Right cardiac atrium (tissue), 5 donors: ENCODE measurements at regions not wholly inside any gene's neighbourhood (a gene's known extent, or its start where the extent isn't known, plus 50 kb on each side); places are given as distances from the start of the nearest gene placed in this dataset.
"Not testable (repeated sequence)": the region's sequence is repeated elsewhere in the genome, so short reads cannot be mapped to it uniquely, and the experiment has no call there.

Source experiments
- ATAC-seq, 2 donors: fragments of 200-7000 bp; cut with Tn5 transposase; one replicate each; pipeline versions ENCODE4 v1.8.0 to v1.9.1; 2020; ENCODE audit warnings: moderate library complexity in 2 of 2, mild to moderate bottlenecking in 1 of 2
- DNase-seq, 3 donors: peaks; one replicate each; pipeline ENCODE4 v3.0.0-alpha.2; 2020
- H3K27ac ChIP-seq: one replicate; pipeline ENCODE4 v1.5.1; 2013; ENCODE audit warnings: mild to moderate bottlenecking, low read length, control low read depth, moderate library complexity
- H3K27me3 ChIP-seq: one replicate; pipeline ENCODE4 v1.6.1; 2013; ENCODE audit not compliant: control insufficient read depth, insufficient read depth
- H3K4me1 ChIP-seq: one replicate; pipeline ENCODE4 v1.6.1; 2013; ENCODE audit warnings: low read length; ENCODE audit not compliant: control insufficient read depth, insufficient read depth
- H3K4me3 ChIP-seq: one replicate; pipeline ENCODE4 v1.5.1; 2013; ENCODE audit warnings: low read length, control low read depth
- H3K9me3 ChIP-seq: one replicate; pipeline ENCODE4 v1.6.1; 2013; ENCODE audit warnings: low read length; ENCODE audit not compliant: control insufficient read depth
- WGBS: extraction: QIAGEN DNeasy Blood & Tissue Kit; methylation state at CpG from one replicate; pipeline ENCODE4 v1.1.7; 2013; 5-methylcytosine and 5-hydroxymethylcytosine counted together
- intact Hi-C, 4 donors: fragments of 100-400 bp; cut with DNase I; formaldehyde crosslinking; loops; one replicate each; pipeline versions ENCODE4 v1.11.0 to v1.14.0; 2022 to 2023
- donor health status: healthy with polysubstance abuse.
- donor health status: DM: no; HTN: yes; CAD: no.
- donor health status: DM: no; HTN: no; CAD: no.
- donor health status: DM: no; HTN: yes; CAD: no; lungs with severe emphysema.
- donor health status: DM: yes; HTN: yes; CAD: no.

GRCh38 chr15:53022788-53023187 is 232.7 kb upstream of the ONECUT1 start:
- intact Hi-C loops, result loop anchor here in 1 of 4 donors (10.0 kb wide), 1 partner anchor 58 kb away; no protein-coding TSS in a partner anchor
- no peak overlapping the region for H3K4me3 ChIP-seq
- DNase-seq (no peak), ATAC-seq (no peak)
- no peaks in the 10 kb centered on the region for H3K9me3 ChIP-seq
- H3K4me1 ChIP-seq, result no peaks in the 10 kb centered on the region
- 62% methylated on average over 4 of the region's 4 CpGs for WGBS
- H3K27me3 ChIP-seq, result no peaks in the 10 kb centered on the region
- no peak overlapping the region for H3K27ac ChIP-seq

DNA sequence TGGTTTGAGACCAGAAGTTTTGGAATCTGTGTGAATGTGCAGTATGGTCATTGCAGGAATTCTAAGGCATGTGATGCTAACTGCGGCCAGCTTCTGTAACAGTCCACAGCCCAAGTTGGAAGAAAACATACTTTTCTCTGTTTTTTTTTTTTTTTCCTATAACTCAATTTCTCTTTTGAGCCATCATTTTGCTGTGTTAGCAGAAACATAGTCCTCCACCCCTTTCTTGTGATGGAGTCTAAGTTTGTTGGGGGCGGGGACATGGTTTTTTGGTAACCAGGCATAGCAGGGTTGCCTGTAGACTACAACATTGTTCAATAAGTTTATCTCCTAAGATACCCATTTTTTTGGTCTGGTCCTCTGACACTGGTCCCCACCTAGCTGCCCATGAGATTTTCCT is 223.2 kb upstream of the ONECUT1 start:
- Histone ChIP-seq H3K4me3 (no peak overlapping the region), H3K9me3 (no peaks in the 10 kb centered on the region), H3K27ac (no peak overlapping the region), H3K4me1 (no peaks in the 10 kb centered on the region), H3K27me3 (no peaks in the 10 kb centered on the region)
- intact Hi-C loops, result no loop called here
- DNase-seq (no peak), ATAC-seq (no peak)
- 93% methylated on average over 2 of the region's 2 CpGs for WGBS

DNA sequence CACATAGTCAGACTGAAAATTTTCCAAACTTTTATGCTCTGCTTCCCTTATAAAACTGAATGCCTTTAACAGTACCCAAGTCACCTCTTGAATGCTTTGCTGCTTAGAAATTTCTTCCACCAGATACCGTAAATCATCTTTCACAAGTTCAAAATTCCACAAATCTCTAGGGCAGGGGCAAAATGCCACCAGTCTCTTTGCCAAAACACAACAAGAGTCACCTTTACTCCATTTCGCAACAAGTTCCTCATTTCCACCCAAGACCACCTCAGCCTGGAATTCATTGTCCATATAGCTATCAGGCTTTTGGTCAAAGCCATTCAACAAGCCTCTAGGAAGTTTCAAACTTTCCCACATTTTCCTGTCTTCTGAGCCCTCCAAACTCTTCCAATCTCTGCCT is 221.6 kb upstream of the ONECUT1 start:
- H3K9me3 ChIP-seq, intact Hi-C loops, H3K4me3 ChIP-seq, ATAC-seq, H3K4me1 ChIP-seq, H3K27ac ChIP-seq, DNase-seq, H3K27me3 ChIP-seq: not testable (repeated sequence)
- WGBS, result 89% methylated on average over 2 of the region's 2 CpGs

DNA sequence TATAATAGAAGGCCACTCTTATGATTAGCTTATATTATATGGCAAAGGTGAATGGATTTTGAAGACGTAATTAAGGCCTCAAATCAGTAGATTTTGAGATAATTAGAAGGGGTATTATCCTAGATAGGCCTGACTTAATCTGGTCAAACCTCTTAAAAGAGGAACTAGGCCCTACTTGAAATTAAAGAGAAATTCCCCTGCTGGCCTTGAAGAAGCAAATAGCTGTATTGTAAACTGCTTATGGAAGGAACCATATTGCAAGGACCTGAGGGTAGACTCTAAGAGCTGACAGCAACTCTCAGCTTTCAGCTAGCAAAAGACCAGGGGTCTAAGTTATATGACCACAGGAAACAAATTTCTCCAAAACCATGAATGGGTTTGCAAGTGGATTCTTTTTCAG is 219.0 kb upstream of the ONECUT1 start:
- intact Hi-C loops, result no loop called here
- no peak for DNase-seq
- 35% methylated on average over 1 of the region's 1 CpG for WGBS
- no peaks in the 10 kb centered on the region for H3K4me1 ChIP-seq
- H3K4me3 ChIP-seq, result no peak overlapping the region
- H3K27me3 ChIP-seq, result no peaks in the 10 kb centered on the region
- ATAC-seq, result no peak
- H3K27ac ChIP-seq, result no peak overlapping the region
- no peaks in the 10 kb centered on the region for H3K9me3 ChIP-seq

GRCh38 chr15:53000409-53000808 is 210.3 kb upstream of the ONECUT1 start:
- Histone ChIP-seq H3K4me1 (no peaks in the 10 kb centered on the region), H3K27me3 (no peaks in the 10 kb centered on the region), H3K4me3 (no peak overlapping the region), H3K27ac (no peak overlapping the region), H3K9me3 (no peaks in the 10 kb centered on the region)
- DNase-seq (no peak), ATAC-seq (no peak)
- 53% methylated on average over 4 of the region's 4 CpGs for WGBS
- intact Hi-C loops, result no loop called here

- H3K9me3 ChIP-seq, result no peaks in the 10 kb centered on the region
- intact Hi-C loops, result no loop called here
- no peak for DNase-seq
These were observed 207.0 kb upstream of the ONECUT1 start for GRCh38 chr15:52997123-52997522.

GRCh38 chr15:52994290-52994689 is 204.2 kb upstream of the ONECUT1 start:
- no peaks in the 10 kb centered on the region for H3K9me3 ChIP-seq
- no peak overlapping the region for H3K4me3 ChIP-seq
- intact Hi-C loops, result no loop called here
- no peaks in the 10 kb centered on the region for H3K27me3 ChIP-seq
- WGBS, result 74% methylated on average over 1 of the region's 1 CpG
- no peak overlapping the region for H3K27ac ChIP-seq
- no peaks in the 10 kb centered on the region for H3K4me1 ChIP-seq
- no peak for DNase-seq
- ATAC-seq, result no peak

More at GRCh38 chr15:52997123-52997522, 207.0 kb upstream of the ONECUT1 start:
- no peak for ATAC-seq
- Histone ChIP-seq H3K4me1 (no peaks in the 10 kb centered on the region), H3K27me3 (no peaks in the 10 kb centered on the region), H3K27ac (no peak overlapping the region), H3K4me3 (no peak overlapping the region)

DNA sequence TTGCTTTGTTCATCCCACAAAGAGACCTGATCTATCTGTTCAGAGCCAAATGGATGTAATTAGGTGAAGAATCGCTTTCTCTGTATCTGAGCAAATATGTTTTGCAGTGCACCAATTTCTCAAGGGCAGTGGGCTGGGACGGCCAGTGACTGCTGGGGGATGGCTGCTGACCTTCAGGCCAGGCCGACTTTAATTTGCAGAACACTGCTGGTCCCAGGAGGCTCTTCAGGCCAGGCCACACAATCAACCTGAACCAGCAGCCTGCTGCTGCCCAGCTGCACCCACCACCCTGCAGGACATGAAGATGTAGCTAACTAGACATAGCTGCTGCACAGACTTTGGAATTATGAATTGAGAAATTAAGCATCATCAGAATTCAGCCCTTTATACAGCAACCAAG is 194.4 kb upstream of the ONECUT1 start:
- intact Hi-C loops, result no loop called here
- Histone ChIP-seq H3K9me3 (no peaks in the 10 kb centered on the region), H3K27ac (no peak overlapping the region), H3K4me3 (no peak overlapping the region), H3K27me3 (no peaks in the 10 kb centered on the region), H3K4me1 (no peaks in the 10 kb centered on the region)
- 68% methylated on average over 3 of the region's 3 CpGs for WGBS
- ATAC-seq (no peak), DNase-seq (no peak)

DNA sequence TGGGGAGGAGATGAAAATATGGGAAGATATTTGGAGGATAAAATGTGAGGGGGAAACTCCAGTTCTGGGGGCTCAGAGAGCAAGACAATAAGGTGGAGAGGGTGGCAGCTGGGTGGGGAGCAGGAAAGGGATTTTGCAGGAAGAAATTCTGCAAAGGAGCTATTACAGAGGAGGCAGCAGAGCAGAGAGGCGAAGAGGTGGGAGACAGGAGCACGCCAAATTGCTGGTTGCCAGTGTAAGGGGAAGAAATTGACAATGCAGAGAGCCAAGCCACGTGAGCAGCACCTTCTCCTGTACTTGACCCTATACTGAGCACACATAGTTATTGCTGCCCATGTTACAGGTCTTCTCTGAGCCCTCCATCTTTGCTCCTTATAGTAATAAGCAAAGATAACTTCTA is 190.3 kb upstream of the ONECUT1 start:
- DNase-seq (no peak), ATAC-seq (no peak)
- H3K9me3 ChIP-seq, result no peaks in the 10 kb centered on the region
- H3K4me1 ChIP-seq, result no peaks in the 10 kb centered on the region
- intact Hi-C loops, result no loop called here
- 62% methylated on average over 3 of the region's 3 CpGs for WGBS
- no peak overlapping the region for H3K27ac ChIP-seq
- no peaks in the 10 kb centered on the region for H3K27me3 ChIP-seq
- H3K4me3 ChIP-seq, result no peak overlapping the region

DNA sequence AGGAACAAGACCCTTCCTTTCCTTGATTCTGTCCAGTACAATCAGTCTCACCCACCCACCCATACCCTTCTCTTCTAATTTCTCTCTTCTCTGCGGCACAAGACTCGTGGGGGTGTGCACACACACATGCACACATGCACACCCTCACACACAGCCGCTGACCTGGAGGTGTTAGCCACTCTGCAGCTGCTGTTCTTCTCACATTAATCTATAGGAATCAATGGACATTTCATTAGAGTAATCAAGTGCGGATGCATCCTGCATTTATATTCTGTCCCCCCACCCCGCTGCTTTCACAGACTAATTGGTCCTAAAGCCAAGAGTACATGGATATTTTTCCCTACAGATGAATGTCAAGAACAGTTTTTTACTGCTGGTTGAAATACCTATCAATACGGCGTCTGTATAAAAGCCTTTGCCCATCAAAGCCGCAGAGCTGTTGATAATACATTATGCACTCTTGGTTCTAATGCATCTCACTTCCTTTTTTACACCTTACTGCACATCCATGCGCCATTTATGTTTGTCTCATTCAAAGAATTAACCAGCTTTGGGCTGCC is 186.5 kb upstream of the ONECUT1 start:
- no peak overlapping the region for H3K4me3 ChIP-seq
- no peaks in the 10 kb centered on the region for H3K9me3 ChIP-seq
- H3K27me3 ChIP-seq, result no peaks in the 10 kb centered on the region
- ATAC-seq, result no peak
- DNase-seq, result no peak
- intact Hi-C loops, result no loop called here
- no peaks in the 10 kb centered on the region for H3K4me1 ChIP-seq
- WGBS, result 85% methylated on average over 9 of the region's 9 CpGs
- no peak overlapping the region for H3K27ac ChIP-seq

- ATAC-seq, result no peak
- Histone ChIP-seq H3K27ac (no peak overlapping the region), H3K27me3 (no peaks in the 10 kb centered on the region), H3K4me1 (no peaks in the 10 kb centered on the region), H3K9me3 (no peaks in the 10 kb centered on the region), H3K4me3 (no peak overlapping the region)
- WGBS, result 65% methylated on average over 4 of the region's 4 CpGs
- intact Hi-C loops, result no loop called here
- DNase-seq, result no peak
These were observed 185.9 kb upstream of the ONECUT1 start for GRCh38 chr15:52975941-52976449.

GRCh38 chr15:52963865-52964264 is 173.7 kb upstream of the ONECUT1 start:
- no peak for ATAC-seq

More at GRCh38 chr15:52963865-52964264, 173.7 kb upstream of the ONECUT1 start:
- H3K9me3 ChIP-seq, result no peaks in the 10 kb centered on the region
- no peak overlapping the region for H3K4me3 ChIP-seq
- no peaks in the 10 kb centered on the region for H3K4me1 ChIP-seq
- no peaks in the 10 kb centered on the region for H3K27me3 ChIP-seq
- H3K27ac ChIP-seq, result no peak overlapping the region
- no peak for DNase-seq
- intact Hi-C loops, result loop anchor here in 1 of 4 donors (10.0 kb wide), 1 partner anchor 61 kb away; no protein-coding TSS in a partner anchor
